HG03135 (cell line): ENCODE measurements at regions not wholly inside any gene's neighbourhood (a gene's known extent, or its start where the extent isn't known, plus 50 kb on each side); places are given as distances from the start of the nearest gene placed in this dataset.

Experiments
- ATAC-seq: cut with Tn5 transposase; IDR thresholded peaks from one replicate; pipeline ENCODE4 v1.9.1; 2021; ENCODE audit warnings: mild to moderate bottlenecking, moderate library complexity; ENCODE audit not compliant: unreplicated experiment

GRCh38 chr9:26012797-26013196, 334.6 kb upstream of the TUSC1 start:
- no peak for ATAC-seq

GRCh38 chr9:25994605-25995004, 316.4 kb upstream of the TUSC1 start:
- ATAC-seq: no peak

GRCh38 chr9:25990376-25990775, 312.1 kb upstream of the TUSC1 start:
- ATAC-seq: no peak

- no peak for ATAC-seq
These were observed 297.4 kb upstream of the TUSC1 start for GRCh38 chr9:25975667-25976066.

GRCh38 chr9:25964239-25964638, 286.0 kb upstream of the TUSC1 start:
- no peak for ATAC-seq

- ATAC-seq: no peak
These were observed 281.9 kb upstream of the TUSC1 start for GRCh38 chr9:25960178-25960577.

GRCh38 chr9:25954209-25954608, 276.0 kb upstream of the TUSC1 start:
- ATAC-seq: no peak

- no peak for ATAC-seq
These were observed 269.9 kb upstream of the TUSC1 start for GRCh38 chr9:25948182-25948581.

- ATAC-seq: no peak
These were observed 260.9 kb upstream of the TUSC1 start for GRCh38 chr9:25939126-25939525.

- ATAC-seq: no peak
These were observed 257.8 kb upstream of the TUSC1 start for GRCh38 chr9:25936031-25936430.

GRCh38 chr9:25935188-25935587, 256.9 kb upstream of the TUSC1 start:
- ATAC-seq: no peak

GRCh38 chr9:25918761-25919160, 240.5 kb upstream of the TUSC1 start:
- ATAC-seq: no peak

- no peak for ATAC-seq
These were observed 239.6 kb upstream of the TUSC1 start for GRCh38 chr9:25917731-25918362.

- no peak for ATAC-seq
These were observed 235.6 kb upstream of the TUSC1 start for GRCh38 chr9:25913806-25914205.

- ATAC-seq: no peak
These were observed 226.5 kb upstream of the TUSC1 start for GRCh38 chr9:25904701-25905100.

GRCh38 chr9:25891527-25891926, 213.3 kb upstream of the TUSC1 start:
- no peak for ATAC-seq

GRCh38 chr9:25889661-25890060, 211.4 kb upstream of the TUSC1 start:
- no peak for ATAC-seq

GRCh38 chr9:25876248-25876647, 198.0 kb upstream of the TUSC1 start:
- ATAC-seq: no peak

GRCh38 chr9:25864509-25864908, 186.3 kb upstream of the TUSC1 start:
- ATAC-seq: no peak

- ATAC-seq: no peak
These were observed 183.2 kb upstream of the TUSC1 start for GRCh38 chr9:25861421-25861820.

GRCh38 chr9:25857147-25857546, 178.9 kb upstream of the TUSC1 start:
- no peak for ATAC-seq

GRCh38 chr9:25850803-25851202, 172.6 kb upstream of the TUSC1 start:
- ATAC-seq: no peak

GRCh38 chr9:25845867-25846266, 167.6 kb upstream of the TUSC1 start:
- no peak for ATAC-seq
